GM18517 (cell line): ENCODE measurements at regions not wholly inside any gene's neighbourhood (a gene's known extent, or its start where the extent isn't known, plus 50 kb on each side); places are given as distances from the start of the nearest gene placed in this dataset.

Source experiments
- ATAC-seq: cut with Tn5 transposase; IDR thresholded peaks from one replicate; pipeline ENCODE4 v1.9.1; 2021; ENCODE audit warnings: mild to moderate bottlenecking, moderate library complexity; ENCODE audit not compliant: unreplicated experiment

DNA sequence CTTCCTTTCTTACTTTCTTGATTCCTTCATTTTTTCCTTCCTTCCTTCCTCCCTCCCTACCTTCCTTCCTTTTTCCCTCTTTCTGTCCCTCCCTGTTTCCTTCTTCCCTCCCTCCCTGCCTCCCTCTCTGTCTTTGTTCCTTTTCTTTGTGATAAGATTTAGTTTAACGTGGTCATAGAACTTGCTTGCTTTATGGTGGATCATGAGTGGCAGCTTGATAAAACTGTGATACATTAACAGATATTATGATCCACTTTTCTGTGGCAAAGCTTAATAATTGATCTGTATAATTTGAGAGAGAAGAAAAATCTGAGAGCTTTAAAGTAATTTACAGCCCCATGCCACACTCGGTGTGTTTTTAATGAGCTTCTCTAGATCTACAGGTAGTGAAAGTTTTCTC lies 280.5 kb downstream of the RNF144B start:
- ATAC-seq: no peak

GRCh38 chr6:18668994-18669393 lies 281.8 kb downstream of the RNF144B start:
- ATAC-seq: no peak

- ATAC-seq: no peak
Measured at GRCh38 chr6:18672852-18673251, 285.7 kb downstream of the RNF144B start.

GRCh38 chr6:18674346-18674745 lies 287.2 kb downstream of the RNF144B start:
- ATAC-seq: no peak

GRCh38 chr6:18675881-18676280 lies 288.7 kb downstream of the RNF144B start:
- no peak for ATAC-seq

- no peak for ATAC-seq
Measured at GRCh38 chr6:18676548-18676947, 289.4 kb downstream of the RNF144B start.

DNA sequence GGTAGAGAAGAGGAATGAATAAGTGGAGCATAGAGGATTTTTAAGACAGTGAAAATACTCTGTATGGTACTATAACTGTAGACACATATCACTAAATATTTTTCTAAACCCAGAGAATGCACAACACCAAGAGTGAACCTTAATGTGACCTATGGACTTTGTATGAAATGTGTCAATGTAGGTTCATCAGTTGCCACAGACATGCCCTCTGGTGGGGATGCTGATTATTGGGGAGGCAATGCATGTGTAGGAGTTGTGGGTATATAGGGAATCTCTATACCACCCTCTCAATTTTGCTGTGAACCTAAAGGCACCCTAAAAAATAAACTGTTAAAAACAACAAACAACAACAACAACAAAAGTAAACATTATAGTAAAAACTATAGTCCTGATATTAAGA lies 293.7 kb downstream of the RNF144B start:
- ATAC-seq: no peak

- no peak for ATAC-seq
Measured at GRCh38 chr6:18681832-18682503, 294.8 kb downstream of the RNF144B start.

DNA sequence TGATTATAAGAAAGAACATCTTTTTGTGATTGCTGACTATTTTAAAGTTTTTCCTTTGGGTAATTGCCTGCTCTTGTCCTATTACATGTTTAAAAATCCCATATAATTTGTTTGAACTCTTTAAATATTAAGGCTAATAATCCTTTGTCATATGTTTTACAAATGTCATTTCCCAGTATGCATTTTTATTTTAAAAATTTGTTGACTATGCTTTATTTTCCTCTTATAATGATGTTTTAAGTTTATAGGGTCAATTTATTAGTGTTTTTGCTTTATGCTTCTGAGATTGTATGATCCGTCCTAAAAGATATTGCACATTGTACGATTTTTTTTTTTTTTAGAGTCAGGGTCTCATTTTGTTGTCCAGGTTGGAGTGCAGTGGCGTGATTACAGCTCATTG lies 297.2 kb downstream of the RNF144B start:
- no peak for ATAC-seq

DNA sequence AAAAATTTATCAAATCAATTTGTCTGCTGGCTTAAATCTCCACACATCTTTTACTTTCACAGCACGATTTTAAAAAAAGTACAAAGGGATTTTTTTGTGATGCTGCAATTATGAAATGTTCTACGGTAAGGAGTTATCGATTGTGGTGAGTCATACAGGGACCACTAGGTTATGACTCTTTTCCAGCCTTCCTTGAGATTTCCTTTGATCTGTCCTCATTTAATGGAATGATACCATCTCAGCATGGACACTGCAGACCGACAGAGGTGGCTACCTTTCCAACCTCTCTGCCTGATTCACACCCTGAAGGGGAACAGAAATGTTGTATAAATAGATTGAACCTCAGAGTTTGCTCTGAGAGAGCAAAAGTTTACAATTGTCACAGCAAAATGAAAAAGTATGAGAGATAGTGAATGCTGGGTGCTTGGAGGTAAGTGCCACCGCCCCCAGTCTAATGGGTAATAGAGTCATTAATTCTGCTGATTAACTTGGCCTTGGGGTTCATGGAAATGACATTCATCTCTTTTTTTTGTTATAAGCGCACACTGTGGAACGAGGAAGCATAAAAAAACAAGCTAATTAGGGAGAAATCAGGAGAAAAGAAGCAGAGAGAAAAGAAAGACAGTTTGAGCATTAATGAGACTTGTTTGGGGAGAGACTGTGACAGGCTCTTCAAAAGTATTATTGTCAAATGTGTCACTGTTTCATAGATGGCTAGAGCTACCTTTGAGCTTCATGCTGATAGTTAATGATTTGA lies 306.0 kb downstream of the RNF144B start:
- no peak for ATAC-seq

GRCh38 chr6:18693881-18694280 lies 306.7 kb downstream of the RNF144B start:
- no peak for ATAC-seq

GRCh38 chr6:18703546-18703945 lies 316.4 kb downstream of the RNF144B start:
- ATAC-seq: no peak

GRCh38 chr6:18707714-18708439 lies 320.7 kb downstream of the RNF144B start:
- ATAC-seq: no peak

DNA sequence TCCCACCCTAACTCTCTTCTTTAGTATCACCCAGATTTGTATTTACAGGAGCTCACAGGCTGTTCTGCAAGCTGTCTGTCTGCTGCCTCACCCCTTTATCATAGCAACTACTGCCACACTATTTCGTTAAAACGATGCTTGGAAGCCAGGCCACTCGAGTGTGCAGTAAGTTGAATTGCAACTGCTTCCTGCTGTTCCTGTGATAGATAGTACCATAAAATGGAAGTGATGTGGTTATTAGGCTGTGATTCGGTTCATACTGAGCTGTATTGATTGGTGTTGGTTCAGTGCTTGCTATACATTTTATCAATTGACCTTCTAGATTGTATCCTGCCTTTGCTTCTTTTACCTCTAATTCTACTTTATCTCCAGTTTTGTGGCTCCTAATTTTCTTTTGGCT lies 325.4 kb downstream of the RNF144B start:
- no peak for ATAC-seq

- ATAC-seq: no peak
Measured at GRCh38 chr6:18720075-18720474, 332.9 kb downstream of the RNF144B start.

- ATAC-seq: no peak
Measured at GRCh38 chr6:18724056-18724455, 336.9 kb downstream of the RNF144B start.

DNA sequence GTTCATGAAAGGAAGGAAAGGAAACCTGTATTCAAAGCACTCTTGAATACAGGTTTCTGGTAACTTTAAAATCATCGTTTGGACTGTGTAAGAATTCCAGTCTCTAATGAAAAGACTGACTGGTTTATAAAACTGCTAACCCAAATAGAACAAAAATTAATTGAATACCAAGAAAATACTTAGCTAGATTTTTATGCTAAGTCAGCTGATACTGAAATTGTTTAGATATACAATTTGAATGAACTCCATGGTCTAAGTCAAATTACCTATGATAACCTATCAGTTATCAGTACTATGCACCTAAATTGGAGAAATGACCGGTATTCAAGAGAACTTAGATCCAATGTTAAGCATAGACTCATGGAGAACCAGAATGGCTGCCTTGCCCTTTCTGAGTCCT lies 338.3 kb downstream of the RNF144B start:
- no peak for ATAC-seq

GRCh38 chr6:18733921-18734550 lies 346.9 kb downstream of the RNF144B start:
- ATAC-seq: no peak

- ATAC-seq: no peak
Measured at GRCh38 chr6:18741741-18742140, 354.6 kb downstream of the RNF144B start.

DNA sequence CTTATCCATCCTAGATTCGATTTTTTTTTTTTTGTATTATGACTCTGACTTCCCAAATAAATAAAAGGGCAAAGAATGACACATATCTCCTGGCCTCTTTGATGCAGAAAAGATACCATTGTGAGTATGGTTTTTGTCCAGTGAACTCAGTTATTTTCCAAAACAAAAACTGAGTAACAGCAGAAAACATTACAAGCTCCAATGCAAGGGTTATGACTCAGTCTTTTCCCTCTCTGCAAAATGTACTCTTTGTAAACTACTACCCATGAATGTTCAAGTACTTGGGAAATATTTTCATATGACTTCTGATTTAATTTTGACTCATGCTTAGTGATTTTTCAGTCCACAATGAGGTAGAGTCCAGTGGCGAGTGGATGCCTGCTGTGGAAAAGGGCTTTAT lies 355.3 kb downstream of the RNF144B start:
- no peak for ATAC-seq

GRCh38 chr6:18746727-18747126 lies 359.6 kb downstream of the RNF144B start:
- no peak for ATAC-seq
